ENCODE measurements at regions not wholly inside any gene's neighbourhood (a gene's known extent, or its start where the extent isn't known, plus 50 kb on each side); places are given as distances from the start of the nearest gene placed in this dataset.

- TF ChIP-seq POLR2A (IDR thresholded peaks at IDR 0.05) = no peak
- TF ChIP-seq CTCF (IDR thresholded peaks at IDR 0.05) = no peak
These were observed 223.0 kb upstream of the SATB1 start for GRCh38 chr3:18648159-18648558.

Data from esophagus squamous epithelium (tissue), 4 donors.